A172 (cell line): ENCODE measurements at regions not wholly inside any gene's neighbourhood (a gene's known extent, or its start where the extent isn't known, plus 50 kb on each side); places are given as distances from the start of the nearest gene placed in this dataset.

Experiments
- DNase-seq: peaks from one replicate; pipeline ENCODE4 v3.0.0-alpha.2; 2015; ENCODE audit warnings: low spot score

DNA sequence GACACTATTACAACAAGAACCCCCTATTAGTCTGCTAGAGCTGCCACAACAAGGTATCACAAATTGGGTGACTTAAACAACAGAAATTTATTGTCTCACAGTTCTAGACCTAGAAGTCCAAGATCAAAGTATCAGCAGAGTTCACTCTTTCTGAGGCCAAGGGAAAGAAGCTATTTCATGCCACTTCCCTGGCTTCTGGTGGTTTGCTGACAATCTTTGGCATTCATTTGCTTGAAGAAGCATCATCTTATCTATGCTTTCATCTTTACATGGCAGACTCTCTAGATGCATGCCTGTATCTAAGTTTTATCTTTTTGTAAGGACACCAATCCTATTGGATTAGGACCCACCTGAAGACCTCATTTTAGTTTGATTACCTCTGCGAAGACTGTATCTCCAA lies 296.8 kb upstream of the MARCKS start:
- DNase-seq, result peak; percentile 5

- peak; percentile 76 for DNase-seq
Measured at GRCh38 chr6:113560908-113561307, 296.2 kb upstream of the MARCKS start.

- DNase-seq, result no peak
Measured at GRCh38 chr6:113562248-113562647, 294.9 kb upstream of the MARCKS start.

DNA sequence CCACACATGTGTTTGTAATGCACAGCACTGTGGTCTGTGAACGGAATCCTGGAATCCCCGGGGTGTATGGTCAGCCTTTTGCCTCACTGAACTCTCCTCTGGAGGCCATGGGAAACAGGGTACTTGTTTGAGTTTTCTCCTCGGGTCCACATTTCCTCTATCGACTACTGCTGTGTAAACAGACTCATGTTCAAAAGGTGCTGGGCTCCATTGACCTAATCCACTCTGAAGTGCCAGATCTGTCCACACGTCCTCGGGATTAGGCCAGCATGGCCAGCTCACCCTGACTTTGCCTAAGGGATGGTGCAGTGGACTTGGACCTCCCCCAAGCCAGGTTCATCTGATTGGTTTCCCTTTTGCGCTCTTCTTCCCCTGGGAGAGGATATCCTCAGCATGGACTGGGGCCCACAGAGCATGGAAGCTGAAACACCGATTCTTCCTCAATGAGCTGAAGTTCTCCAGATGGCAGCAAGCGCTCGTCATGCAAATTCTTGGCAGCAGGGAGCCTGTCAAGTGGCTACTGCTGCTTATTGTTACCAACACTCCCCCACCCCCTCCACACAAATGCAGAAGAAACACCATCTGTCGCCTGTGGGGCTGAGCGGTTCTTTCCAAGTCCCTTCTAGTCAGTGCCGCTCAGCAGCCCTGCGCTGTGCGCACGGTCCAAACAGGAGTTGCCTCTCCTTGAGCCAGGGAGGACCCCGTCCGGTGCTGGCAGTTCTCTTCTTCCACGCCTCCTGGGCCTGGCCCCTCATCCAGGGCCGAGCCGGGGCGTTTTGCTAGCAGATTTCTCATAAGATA lies 292.6 kb upstream of the MARCKS start:
- peak; percentile 14 for DNase-seq

GRCh38 chr6:113565306-113565705 lies 291.8 kb upstream of the MARCKS start:
- no peak for DNase-seq

GRCh38 chr6:113570161-113570560 lies 287.0 kb upstream of the MARCKS start:
- no peak for DNase-seq

- DNase-seq, result no peak
Measured at GRCh38 chr6:113570641-113571040, 286.5 kb upstream of the MARCKS start.

DNA sequence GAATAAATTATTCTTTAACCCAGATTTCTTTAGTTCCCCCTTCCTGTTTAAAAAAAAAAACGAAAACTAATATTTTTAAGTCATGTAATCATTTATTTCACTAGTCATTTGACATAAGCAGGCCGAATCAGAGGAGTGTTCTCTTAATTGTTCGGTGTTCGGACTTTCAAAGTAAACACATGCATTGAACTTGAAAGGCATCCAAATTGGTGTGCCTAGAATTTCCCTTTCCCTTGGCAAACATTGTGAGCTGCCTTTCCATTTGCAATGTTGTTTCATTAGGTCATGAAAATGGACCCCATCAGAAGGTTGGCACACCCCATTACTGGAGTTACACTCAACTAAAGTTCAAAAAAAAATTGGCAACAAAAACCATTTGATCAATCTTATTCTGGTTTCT lies 283.0 kb upstream of the MARCKS start:
- no peak for DNase-seq

DNA sequence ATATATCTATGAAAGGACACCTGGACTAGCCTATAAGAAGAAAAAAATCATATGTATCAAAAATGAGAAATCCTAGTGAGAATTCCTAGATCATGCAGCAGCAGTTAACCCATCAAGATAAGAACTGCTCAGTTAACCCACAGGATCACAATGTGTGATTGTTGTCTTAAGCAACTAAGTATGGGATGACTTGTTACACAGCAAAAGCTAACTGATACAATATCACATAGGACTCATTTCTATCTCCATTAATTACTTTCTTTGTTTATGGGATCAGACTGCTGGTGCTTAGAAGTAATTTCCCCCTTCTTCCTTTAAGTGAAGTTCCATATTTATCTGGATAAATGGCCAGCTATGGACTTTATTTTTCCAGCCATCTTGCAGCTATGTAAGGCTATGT lies 280.8 kb upstream of the MARCKS start:
- no peak for DNase-seq

DNA sequence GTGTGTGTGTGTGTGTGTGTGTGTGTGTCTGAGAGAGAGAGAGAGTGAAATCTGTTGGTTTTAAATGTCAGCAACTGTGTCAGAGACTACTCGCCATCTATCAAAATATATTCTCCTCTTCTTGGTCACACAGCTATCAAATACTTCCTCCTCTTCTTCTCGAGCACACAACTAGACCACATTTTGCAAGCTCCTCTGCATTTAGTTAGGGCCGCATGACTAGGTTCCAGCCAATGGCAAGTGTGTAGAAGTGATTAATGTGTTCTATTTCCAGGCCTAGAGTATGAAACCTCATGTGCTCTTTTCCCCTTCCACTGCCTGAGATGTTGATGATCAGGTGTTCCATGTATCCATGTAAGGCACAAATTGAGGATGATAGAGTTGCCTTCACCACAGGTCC lies 278.5 kb upstream of the MARCKS start:
- no peak for DNase-seq

GRCh38 chr6:113584767-113585166 lies 272.4 kb upstream of the MARCKS start:
- DNase-seq, result no peak

DNA sequence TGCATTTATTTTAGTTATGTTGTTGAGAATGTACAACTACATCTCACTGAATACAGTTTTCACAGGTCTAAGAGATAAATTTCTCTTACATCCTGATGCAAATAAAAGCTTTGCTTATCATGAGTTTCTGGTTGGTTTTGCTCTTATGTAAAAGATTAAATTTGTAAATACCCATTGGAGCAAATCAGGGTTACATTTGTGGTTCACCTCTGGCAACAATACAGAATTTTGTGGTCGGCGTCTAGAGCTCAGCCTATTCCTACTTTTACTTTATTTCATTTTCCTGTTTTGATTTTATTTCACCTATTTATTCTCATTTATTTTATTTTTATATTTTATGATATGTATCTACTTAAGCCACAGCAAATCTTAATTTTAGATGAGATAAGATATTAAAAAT lies 271.9 kb upstream of the MARCKS start:
- DNase-seq, result no peak

- DNase-seq, result peak; percentile 8
Measured at GRCh38 chr6:113586413-113587077, 270.6 kb upstream of the MARCKS start.

- DNase-seq, result no peak
Measured at GRCh38 chr6:113587078-113587699, 270.0 kb upstream of the MARCKS start.

GRCh38 chr6:113588646-113589045 lies 268.5 kb upstream of the MARCKS start:
- DNase-seq, result no peak

- DNase-seq, result peak; percentile 15
Measured at GRCh38 chr6:113591896-113592827, 265.0 kb upstream of the MARCKS start.

- no peak for DNase-seq
Measured at GRCh38 chr6:113594726-113595125, 262.4 kb upstream of the MARCKS start.

DNA sequence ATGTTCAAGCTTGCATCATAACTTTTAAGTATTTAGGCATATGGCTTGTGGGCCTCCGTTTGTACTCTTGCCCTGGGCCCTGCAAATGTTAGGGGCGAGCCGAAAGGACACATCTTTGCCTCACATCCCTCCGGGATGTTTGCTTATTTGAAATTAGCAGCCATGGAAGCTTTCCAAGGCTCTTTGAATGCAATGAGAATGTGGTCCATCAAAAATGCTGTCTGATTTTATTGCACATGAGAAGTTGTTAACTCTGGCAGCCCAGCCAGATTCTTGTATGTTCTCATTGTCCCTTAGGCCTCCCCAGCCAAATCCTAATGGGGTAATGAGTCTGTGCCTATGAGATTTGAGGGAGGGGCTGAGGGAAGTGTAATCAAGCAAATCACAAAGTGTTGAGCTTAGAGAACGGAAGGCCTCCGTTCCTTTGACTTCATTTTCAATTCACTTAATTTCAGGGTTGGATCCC lies 261.2 kb upstream of the MARCKS start:
- DNase-seq, result no peak

- no peak for DNase-seq
Measured at GRCh38 chr6:113596387-113597230, 260.5 kb upstream of the MARCKS start.

DNA sequence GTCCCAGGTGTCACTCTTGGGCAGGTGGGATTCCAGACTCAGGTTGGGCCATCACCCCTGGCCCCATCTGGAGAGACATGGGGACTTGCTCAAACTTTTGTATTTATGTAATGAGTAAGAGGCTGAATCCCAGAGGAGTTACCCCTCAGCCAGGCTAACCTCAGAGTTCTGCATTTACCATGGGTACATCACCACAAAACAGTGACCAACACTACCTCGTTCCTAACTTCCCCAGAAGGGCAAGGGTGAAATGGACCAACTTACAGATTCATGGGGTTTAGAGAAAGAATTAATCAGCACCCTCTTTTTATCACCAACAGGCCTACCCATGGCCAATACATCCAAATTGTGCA lies 259.9 kb upstream of the MARCKS start:
- DNase-seq, result no peak

DNA sequence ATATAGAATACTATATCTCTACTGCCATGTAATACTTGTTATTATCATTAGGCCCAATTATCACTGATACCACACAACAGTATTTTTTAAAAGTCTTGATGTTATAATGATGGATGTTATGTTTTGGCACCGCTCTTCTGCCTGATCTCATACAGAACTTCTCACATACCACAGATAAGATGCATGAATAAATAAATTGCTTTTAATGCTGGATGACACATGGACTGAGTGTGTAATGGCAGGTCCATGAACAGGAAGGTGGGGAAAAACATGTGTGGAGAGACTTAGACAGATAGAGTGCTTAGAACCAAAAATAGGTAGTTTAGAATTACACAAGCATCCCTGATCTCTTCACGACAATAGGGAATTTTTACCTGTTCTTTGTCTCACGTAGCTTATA lies 258.4 kb upstream of the MARCKS start:
- no peak for DNase-seq
